ENCODE measurements at regions not wholly inside any gene's neighbourhood (a gene's known extent, or its start where the extent isn't known, plus 50 kb on each side); places are given as distances from the start of the nearest gene placed in this dataset.
"Not testable (repeated sequence)": the region's sequence is repeated elsewhere in the genome, so short reads cannot be mapped to it uniquely, and the experiment has no call there.

- TF ChIP-seq KIAA2018 (CRISPR knock-in tag; IDR thresholded peaks at IDR 0.05; ENCODE audit: borderline replicate concordance), result peak; percentile 58; the same call in 1 of the 2 replicates
- TF ChIP-seq SOX6 (IDR thresholded peaks at IDR 0.05), result not testable (repeated sequence)
- TF ChIP-seq SOX6 (CRISPR knock-in tag; IDR thresholded peaks at IDR 0.05), result peak; percentile 82
- TF ChIP-seq ZNF607 (CRISPR knock-in tag; IDR thresholded peaks at IDR 0.05; ENCODE audit: borderline replicate concordance), result peak; percentile 93
- peak; percentile 77; the same call in 1 of the 2 replicates for TF ChIP-seq ZNF124 (CRISPR knock-in tag; IDR thresholded peaks at IDR 0.05)
- peak; percentile 75 for TF ChIP-seq HOXA3 (CRISPR knock-in tag; IDR thresholded peaks at IDR 0.05)
- TF ChIP-seq ZNF563 (CRISPR knock-in tag; IDR thresholded peaks at IDR 0.05), result 0 out of 2 replicates have a peak, but pooled peaks have one; percentile 49
- TF ChIP-seq SMAD1 (CRISPR knock-in tag; IDR thresholded peaks at IDR 0.05; ENCODE audit: borderline replicate concordance, low read depth), result peak; percentile 71; the same call in 1 of the 2 replicates
- TF ChIP-seq MEF2D (CRISPR knock-in tag; IDR thresholded peaks at IDR 0.05), result peak; percentile 78
- TF ChIP-seq ZNF414 (CRISPR knock-in tag; IDR thresholded peaks at IDR 0.05), result peak; percentile 91; the same call in 1 of the 2 replicates
- peak; percentile 61; the same call in 1 of the 2 replicates for TF ChIP-seq TAF1 (CRISPR knock-in tag; IDR thresholded peaks at IDR 0.05)
- peak; percentile 82 for TF ChIP-seq POGK (CRISPR knock-in tag; conservative IDR thresholded peaks at IDR 0.05)
- TF ChIP-seq FOXO1 (CRISPR knock-in tag; IDR thresholded peaks at IDR 0.05), result peak; percentile 66
- TF ChIP-seq ZNF275 (CRISPR knock-in tag; IDR thresholded peaks at IDR 0.05; ENCODE audit: borderline replicate concordance), result peak; percentile 79; the same call in 1 of the 2 replicates
- TF ChIP-seq ETV6 (CRISPR knock-in tag; conservative IDR thresholded peaks at IDR 0.05), result peak; percentile 53; the same call in 1 of the 2 replicates
- peak; percentile 91 for TF ChIP-seq ZSCAN21 (CRISPR knock-in tag; IDR thresholded peaks at IDR 0.05; ENCODE audit: borderline replicate concordance)
- peak; percentile 46; the same call in 1 of the 2 replicates for TF ChIP-seq SOX5 (CRISPR knock-in tag; IDR thresholded peaks at IDR 0.05; ENCODE audit: borderline replicate concordance)
Measured at GRCh38 chr17:64776720-64777414, 114.8 kb upstream of the SMURF2 start (continued).

Measured in HepG2 (cell line).